HG03354 (cell line): ENCODE measurements at regions not wholly inside any gene's neighbourhood (a gene's known extent, or its start where the extent isn't known, plus 50 kb on each side); places are given as distances from the start of the nearest gene placed in this dataset.

Source experiments
- ATAC-seq: cut with Tn5 transposase; IDR thresholded peaks from one replicate; pipeline ENCODE4 v1.9.1; 2021; ENCODE audit warnings: mild to moderate bottlenecking; ENCODE audit not compliant: unreplicated experiment, poor library complexity, severe bottlenecking

DNA sequence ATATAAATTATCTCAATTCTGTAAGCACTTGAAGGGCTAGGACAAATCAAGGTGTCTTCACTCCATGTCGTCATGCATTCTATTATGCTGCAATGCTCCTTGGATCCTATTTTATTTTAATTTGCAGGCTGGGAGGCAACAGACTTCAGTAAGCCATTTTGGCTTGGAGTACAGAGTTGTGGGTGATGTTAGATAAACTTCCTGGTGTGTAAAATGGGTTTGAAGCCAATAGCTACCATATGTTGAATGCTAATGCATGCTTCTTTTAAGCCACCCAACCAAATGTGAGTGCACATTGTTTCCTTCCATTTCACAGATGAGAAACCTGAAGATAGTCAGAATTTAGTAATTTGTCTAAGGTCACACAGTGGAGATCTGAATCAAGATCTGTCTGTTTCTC lies 482.8 kb downstream of the DISC1 start:
- no peak for ATAC-seq

DNA sequence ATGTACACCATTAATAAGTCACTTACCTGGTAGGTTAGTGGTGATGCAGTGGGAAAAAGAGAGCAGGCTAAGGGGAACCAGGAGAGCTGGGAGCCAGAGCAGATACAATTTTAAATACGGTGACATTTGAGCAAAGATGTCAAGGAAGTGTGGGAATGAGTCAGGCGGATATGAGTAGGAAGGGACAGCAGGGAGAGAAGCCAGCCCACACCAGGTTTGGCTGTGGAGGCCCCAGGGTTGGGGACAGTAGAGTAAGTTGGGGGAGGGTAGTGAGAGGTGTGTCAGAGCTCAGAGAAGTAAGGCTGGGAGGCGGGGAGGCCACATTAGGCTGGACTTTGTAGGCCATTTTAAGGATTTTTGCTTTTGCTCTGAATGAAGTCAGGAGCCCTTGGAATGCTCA lies 482.0 kb downstream of the DISC1 start:
- ATAC-seq = no peak

- ATAC-seq = no peak
These were observed 479.8 kb downstream of the DISC1 start for GRCh38 chr1:232106415-232106814.

DNA sequence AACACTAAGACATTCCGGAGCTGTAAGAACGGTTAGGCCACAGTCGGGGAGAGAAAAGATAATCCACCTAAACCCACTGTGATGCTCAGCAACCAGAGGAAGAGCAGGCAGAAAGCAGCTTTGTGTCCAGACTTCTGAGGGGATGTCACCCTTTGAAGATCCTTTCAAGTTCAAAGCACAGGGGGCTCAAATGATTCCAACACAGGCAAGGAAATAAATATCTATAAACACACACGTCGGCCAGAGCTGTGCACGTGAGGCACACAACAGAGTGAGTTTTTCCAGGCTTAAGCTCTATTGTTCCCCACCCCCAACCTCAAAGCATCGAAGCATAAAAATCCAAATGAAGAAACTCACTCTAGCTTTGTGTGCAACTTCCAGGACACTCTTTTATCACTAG lies 479.0 kb downstream of the DISC1 start:
- no peak for ATAC-seq

- no peak for ATAC-seq
These were observed 474.6 kb downstream of the DISC1 start for GRCh38 chr1:232101231-232101630.

- no peak for ATAC-seq
These were observed 470.2 kb downstream of the DISC1 start for GRCh38 chr1:232096751-232097150.
